ENCODE measurements at regions not wholly inside any gene's neighbourhood (a gene's known extent, or its start where the extent isn't known, plus 50 kb on each side); places are given as distances from the start of the nearest gene placed in this dataset.

- Histone ChIP-seq H3K9me3 (no peaks in the 10 kb centered on the region), H3K4me3 (no peak overlapping the region), H3K27me3 (no peaks in the 10 kb centered on the region), H3K36me3 (no peaks in the 10 kb centered on the region), H3K4me1 (no peaks in the 10 kb centered on the region), H3K27ac (no peak overlapping the region)
- no peak for DNase-seq
- intact Hi-C loops (cut with DNase I; ENCODE audit: low total_unique reads), result no loop called here
- in situ Hi-C loops (cut with MboI; ENCODE audit: low pct_ligation_motif_present in 1 of 4, low pct_unique_long_range_greater_than_20kb in 1 of 4, low sequenced_read_pairs in 3 of 4), result no loop called here
- TF ChIP-seq POLR2AphosphoS5 (IDR thresholded peaks at IDR 0.05) (no peak), POLR2A (IDR thresholded peaks at IDR 0.05) (no peak), CTCF (IDR thresholded peaks at IDR 0.05) (no peak), EP300 (IDR thresholded peaks at IDR 0.05; ENCODE audit: low read depth) (no peak)
These were observed 1941.9 kb upstream of the PIK3C3 start for GRCh38 chr18:40013001-40013609.

- in situ Hi-C loops (cut with MboI; ENCODE audit: low pct_ligation_motif_present in 1 of 4, low pct_unique_long_range_greater_than_20kb in 1 of 4, low sequenced_read_pairs in 3 of 4), result no loop called here
- H3K4me1 ChIP-seq, result no peaks in the 10 kb centered on the region
- no peaks in the 10 kb centered on the region for H3K27me3 ChIP-seq
- intact Hi-C loops (cut with DNase I; ENCODE audit: low total_unique reads), result no loop called here
- no peak for TF ChIP-seq POLR2A (IDR thresholded peaks at IDR 0.05)
- TF ChIP-seq POLR2AphosphoS5 (IDR thresholded peaks at IDR 0.05), result no peak
- no peak for TF ChIP-seq CTCF (IDR thresholded peaks at IDR 0.05)
- no peak for TF ChIP-seq EP300 (IDR thresholded peaks at IDR 0.05; ENCODE audit: low read depth)
- no peak overlapping the region for H3K4me3 ChIP-seq
- 70 to 88% methylated on average over 1 of the region's 1 CpG for WGBS, 2 donors (ENCODE audit: low coverage in 1 of 2)
- H3K9me3 ChIP-seq, result no peaks in the 10 kb centered on the region
- no peak overlapping the region for H3K27ac ChIP-seq
- no peaks in the 10 kb centered on the region for H3K36me3 ChIP-seq
- no peak for DNase-seq
These were observed 1943.8 kb upstream of the PIK3C3 start for GRCh38 chr18:40011201-40011600.

GRCh38 chr18:40006634-40007033 is 1948.4 kb upstream of the PIK3C3 start:
- no peak overlapping the region for H3K27ac ChIP-seq
- H3K36me3 ChIP-seq, result no peaks in the 10 kb centered on the region
- TF ChIP-seq CTCF (IDR thresholded peaks at IDR 0.05) (no peak), POLR2AphosphoS5 (IDR thresholded peaks at IDR 0.05) (no peak), POLR2A (IDR thresholded peaks at IDR 0.05) (no peak), EP300 (IDR thresholded peaks at IDR 0.05; ENCODE audit: low read depth) (no peak)
- no peak for DNase-seq
- no peaks in the 10 kb centered on the region for H3K4me1 ChIP-seq
- in situ Hi-C loops (cut with MboI; ENCODE audit: low pct_ligation_motif_present in 1 of 4, low pct_unique_long_range_greater_than_20kb in 1 of 4, low sequenced_read_pairs in 3 of 4) (no loop called here), intact Hi-C loops (cut with DNase I; ENCODE audit: low total_unique reads) (no loop called here)
- H3K27me3 ChIP-seq, result no peaks in the 10 kb centered on the region
- H3K4me3 ChIP-seq, result no peak overlapping the region
- 57 to 66% methylated on average over 4 of the region's 4 CpGs for WGBS, 2 donors (ENCODE audit: low coverage in 1 of 2)
- no peaks in the 10 kb centered on the region for H3K9me3 ChIP-seq

GRCh38 chr18:40004246-40004645 is 1950.8 kb upstream of the PIK3C3 start:
- Histone ChIP-seq H3K27ac (no peak overlapping the region), H3K4me1 (no peaks in the 10 kb centered on the region), H3K9me3 (no peaks in the 10 kb centered on the region), H3K36me3 (no peaks in the 10 kb centered on the region), H3K4me3 (no peak overlapping the region), H3K27me3 (no peaks in the 10 kb centered on the region)
- in situ Hi-C loops (cut with MboI; ENCODE audit: low pct_ligation_motif_present in 1 of 4, low pct_unique_long_range_greater_than_20kb in 1 of 4, low sequenced_read_pairs in 3 of 4), result no loop called here
- intact Hi-C loops (cut with DNase I; ENCODE audit: low total_unique reads), result no loop called here
- no peak for DNase-seq
- 66 to 70% methylated on average over 3 of the region's 3 CpGs for WGBS, 2 donors (ENCODE audit: low coverage in 1 of 2)
- no peak for TF ChIP-seq CTCF (IDR thresholded peaks at IDR 0.05)
- TF ChIP-seq POLR2AphosphoS5 (IDR thresholded peaks at IDR 0.05), result no peak
